Suprapubic skin (tissue), 4 donors: ENCODE measurements at regions not wholly inside any gene's neighbourhood (a gene's known extent, or its start where the extent isn't known, plus 50 kb on each side); places are given as distances from the start of the nearest gene placed in this dataset.

Experiments used
- DNase-seq, 2 donors: peaks; one replicate each; pipeline ENCODE4 v3.0.0-alpha.2; 2019; ENCODE audit warnings: low spot score in 2 of 2
- H3K27ac ChIP-seq: fragments of 200-600 bp; sonication (generic); one replicate; pipeline ENCODE4 v1.5.1; 2019
- H3K27me3 ChIP-seq: fragments of 200-600 bp; sonication (generic); one replicate; pipeline ENCODE4 v1.5.1; 2019
- H3K36me3 ChIP-seq: fragments of 200-600 bp; sonication (generic); one replicate; pipeline ENCODE4 v1.5.1; 2019
- H3K4me1 ChIP-seq: fragments of 200-600 bp; sonication (generic); one replicate; pipeline ENCODE4 v1.5.1; 2019
- H3K4me3 ChIP-seq: fragments of 200-600 bp; sonication (generic); one replicate; pipeline ENCODE4 v1.5.1; 2019; ENCODE audit warnings: mild to moderate bottlenecking
- H3K9me3 ChIP-seq: fragments of 200-600 bp; sonication (generic); one replicate; pipeline ENCODE4 v1.5.1; 2019
- CTCF ChIP-seq, 2 donors: fragments of 200-600 bp in 1 of 2; fragments of 450-650 bp in 1 of 2; sonication (generic) in 1 of 2; IDR thresholded peaks; one replicate each; pipeline ENCODE4 v1.5.1; 2016 to 2019; ENCODE audit warnings: antibody characterized with exemption in 2 of 2, mild to moderate bottlenecking in 1 of 2, moderate library complexity in 1 of 2
- EP300 ChIP-seq: sonication (generic); formaldehyde crosslinking; IDR thresholded peaks from one replicate; pipeline ENCODE4 v1.6.1; 2017; ENCODE audit warnings: antibody characterized with exemption
- POLR2A ChIP-seq, 2 donors: fragments of 450-650 bp; IDR thresholded peaks; one replicate each; pipeline ENCODE4 v1.6.1; 2017; ENCODE audit warnings: antibody characterized with exemption in 2 of 2, mild to moderate bottlenecking in 2 of 2, moderate library complexity in 2 of 2
- POLR2AphosphoS5 ChIP-seq, 3 donors: sonication (generic); formaldehyde crosslinking; IDR thresholded peaks; one replicate each; pipeline ENCODE4 v1.6.1; 2017; ENCODE audit warnings: antibody characterized with exemption in 3 of 3
- WGBS: methylation state at CpG from one replicate; pipeline ENCODE4 v1.1.5; 2018; 5-methylcytosine and 5-hydroxymethylcytosine counted together

- Histone ChIP-seq H3K4me3 (no peak overlapping the region), H3K36me3 (no peaks in the 10 kb centered on the region), H3K27ac (no peak overlapping the region), H3K27me3 (no peaks in the 10 kb centered on the region), H3K4me1 (no peaks in the 10 kb centered on the region), H3K9me3 (no peaks in the 10 kb centered on the region)
- 88% methylated on average over 1 of the region's 1 CpG for WGBS
- TF ChIP-seq EP300 (no peak), POLR2AphosphoS5 (IDR thresholded peaks at IDR 0.05) (no peak), CTCF (IDR thresholded peaks at IDR 0.05) (no peak), POLR2A (IDR thresholded peaks at IDR 0.05) (no peak)
- DNase-seq = no peak
Observed at GRCh38 chr7:8827329-8827728, 393.9 kb downstream of the NXPH1 start.

GRCh38 chr7:8829100-8829499 is 395.7 kb downstream of the NXPH1 start:
- Histone ChIP-seq H3K4me3 (no peak overlapping the region), H3K9me3 (no peaks in the 10 kb centered on the region), H3K27me3 (no peaks in the 10 kb centered on the region), H3K36me3 (no peaks in the 10 kb centered on the region), H3K4me1 (no peaks in the 10 kb centered on the region), H3K27ac (no peak overlapping the region)
- DNase-seq = no peak
- 78% methylated on average over 4 of the region's 4 CpGs for WGBS
- TF ChIP-seq EP300 (no peak), POLR2A (IDR thresholded peaks at IDR 0.05) (no peak), POLR2AphosphoS5 (IDR thresholded peaks at IDR 0.05) (no peak), CTCF (IDR thresholded peaks at IDR 0.05) (no peak)

GRCh38 chr7:8831376-8831775 is 398.0 kb downstream of the NXPH1 start:
- no peak for TF ChIP-seq POLR2AphosphoS5 (IDR thresholded peaks at IDR 0.05)
- TF ChIP-seq CTCF (IDR thresholded peaks at IDR 0.05) = no peak
- no peak for TF ChIP-seq EP300
- TF ChIP-seq POLR2A (IDR thresholded peaks at IDR 0.05) = no peak
- 61% methylated on average over 4 of the region's 4 CpGs for WGBS
- no peaks in the 10 kb centered on the region for H3K9me3 ChIP-seq
- no peak for DNase-seq
- H3K27me3 ChIP-seq = no peaks in the 10 kb centered on the region
- H3K36me3 ChIP-seq = no peaks in the 10 kb centered on the region
- no peak overlapping the region for H3K4me3 ChIP-seq
- H3K4me1 ChIP-seq = no peaks in the 10 kb centered on the region
- H3K27ac ChIP-seq = no peak overlapping the region

GRCh38 chr7:8833355-8833754 is 399.9 kb downstream of the NXPH1 start:
- no peaks in the 10 kb centered on the region for H3K27me3 ChIP-seq
- DNase-seq = no peak
- no peak overlapping the region for H3K27ac ChIP-seq
- H3K9me3 ChIP-seq = no peaks in the 10 kb centered on the region
- no peak for TF ChIP-seq POLR2AphosphoS5 (IDR thresholded peaks at IDR 0.05)
- no peaks in the 10 kb centered on the region for H3K4me1 ChIP-seq
- H3K4me3 ChIP-seq = no peak overlapping the region
- 68% methylated on average over 6 of the region's 6 CpGs for WGBS
- H3K36me3 ChIP-seq = no peaks in the 10 kb centered on the region

- no peak for DNase-seq
- H3K27ac ChIP-seq = no peak overlapping the region
- H3K36me3 ChIP-seq = no peaks in the 10 kb centered on the region
- no peaks in the 10 kb centered on the region for H3K27me3 ChIP-seq
- H3K4me1 ChIP-seq = no peaks in the 10 kb centered on the region
- H3K4me3 ChIP-seq = no peak overlapping the region
- TF ChIP-seq EP300 (no peak), CTCF (IDR thresholded peaks at IDR 0.05) (no peak), POLR2A (IDR thresholded peaks at IDR 0.05) (no peak), POLR2AphosphoS5 (IDR thresholded peaks at IDR 0.05) (no peak)
- no peaks in the 10 kb centered on the region for H3K9me3 ChIP-seq
Observed at GRCh38 chr7:8841171-8841570, 407.8 kb downstream of the NXPH1 start.

GRCh38 chr7:8871716-8872115 is 438.3 kb downstream of the NXPH1 start:
- H3K27ac ChIP-seq = no peak overlapping the region
- H3K36me3 ChIP-seq = no peaks in the 10 kb centered on the region
- no peaks in the 10 kb centered on the region for H3K27me3 ChIP-seq
- H3K4me1 ChIP-seq = no peaks in the 10 kb centered on the region
- TF ChIP-seq POLR2A (IDR thresholded peaks at IDR 0.05) (no peak), CTCF (IDR thresholded peaks at IDR 0.05) (no peak), POLR2AphosphoS5 (IDR thresholded peaks at IDR 0.05) (no peak), EP300 (no peak)
- no peak for DNase-seq
- 84% methylated on average over 2 of the region's 2 CpGs for WGBS
- no peaks in the 10 kb centered on the region for H3K9me3 ChIP-seq
- H3K4me3 ChIP-seq = no peak overlapping the region
